ENCODE measurements at regions not wholly inside any gene's neighbourhood (a gene's known extent, or its start where the extent isn't known, plus 50 kb on each side); places are given as distances from the start of the nearest gene placed in this dataset.
"Not testable (repeated sequence)": the region's sequence is repeated elsewhere in the genome, so short reads cannot be mapped to it uniquely, and the experiment has no call there.

GRCh38 chr4:120636120-120636630 lies 286.4 kb downstream of the PRDM5 start:
- DNase-seq (ENCODE audit: low spot score): no peak

GRCh38 chr4:120633810-120634209 lies 288.7 kb downstream of the PRDM5 start:
- DNase-seq (ENCODE audit: low spot score): no peak

GRCh38 chr4:120630427-120630826 lies 292.1 kb downstream of the PRDM5 start:
- DNase-seq (ENCODE audit: low spot score): no peak

GRCh38 chr4:120629546-120630108 lies 292.9 kb downstream of the PRDM5 start:
- no peak for DNase-seq (ENCODE audit: low spot score)

- no peak for DNase-seq (ENCODE audit: low spot score)
Observed at GRCh38 chr4:120622601-120623000, 299.9 kb downstream of the PRDM5 start.

- no peak for DNase-seq (ENCODE audit: low spot score)
Observed at GRCh38 chr4:120617171-120617570, 305.4 kb downstream of the PRDM5 start.

- no peak for DNase-seq (ENCODE audit: low spot score)
Observed at GRCh38 chr4:120616041-120616440, 306.5 kb downstream of the PRDM5 start.

- DNase-seq (ENCODE audit: low spot score): no peak
Observed at GRCh38 chr4:120613778-120614177, 308.7 kb downstream of the PRDM5 start.

GRCh38 chr4:120611092-120611491 lies 311.4 kb downstream of the PRDM5 start:
- DNase-seq (ENCODE audit: low spot score): no peak

- no peak for DNase-seq (ENCODE audit: low spot score)
Observed at GRCh38 chr4:120591038-120591437, 331.5 kb downstream of the PRDM5 start.

- no peak for DNase-seq (ENCODE audit: low spot score)
Observed at GRCh38 chr4:120589787-120590186, 332.7 kb downstream of the PRDM5 start.

- DNase-seq (ENCODE audit: low spot score): no peak
Observed at GRCh38 chr4:120568731-120569130, 353.8 kb downstream of the PRDM5 start.

GRCh38 chr4:120561648-120562047 lies 360.9 kb downstream of the PRDM5 start:
- DNase-seq (ENCODE audit: low spot score): no peak

GRCh38 chr4:120557372-120557771 lies 365.2 kb downstream of the PRDM5 start:
- no peak for DNase-seq (ENCODE audit: low spot score)

GRCh38 chr4:120555058-120555457 lies 367.5 kb downstream of the PRDM5 start:
- DNase-seq (ENCODE audit: low spot score): no peak

GRCh38 chr4:120554086-120554485 lies 368.4 kb downstream of the PRDM5 start:
- no peak for DNase-seq (ENCODE audit: low spot score)

GRCh38 chr4:120550624-120551220 lies 371.8 kb downstream of the PRDM5 start:
- DNase-seq (ENCODE audit: low spot score): not testable (repeated sequence)

- DNase-seq (ENCODE audit: low spot score): no peak
Observed at GRCh38 chr4:120549011-120549570, 373.4 kb downstream of the PRDM5 start.

- DNase-seq (ENCODE audit: low spot score): no peak
Observed at GRCh38 chr4:120545391-120545790, 377.1 kb downstream of the PRDM5 start.

GRCh38 chr4:120544838-120545237 lies 377.7 kb downstream of the PRDM5 start:
- DNase-seq (ENCODE audit: low spot score): no peak

GRCh38 chr4:120540625-120541024 lies 381.9 kb downstream of the PRDM5 start:
- no peak for DNase-seq (ENCODE audit: low spot score)

- DNase-seq (ENCODE audit: low spot score): no peak
Observed at GRCh38 chr4:120536884-120537283, 385.6 kb downstream of the PRDM5 start.

GRCh38 chr4:120528428-120528827 lies 394.1 kb downstream of the PRDM5 start:
- no peak for DNase-seq (ENCODE audit: low spot score)
